KMS-11 (cell line): ENCODE measurements at regions not wholly inside any gene's neighbourhood (a gene's known extent, or its start where the extent isn't known, plus 50 kb on each side); places are given as distances from the start of the nearest gene placed in this dataset.
A peak's percentile ranks its signal among the peaks of the same experiment; 100 is the strongest.

Experiments
- H2AFZ ChIP-seq: fragments of 200-600 bp; sonication (generic); 2 replicates; pipeline ENCODE4 v1.6.1; 2016; ENCODE audit warnings: antibody characterized with exemption, mixed run types, low read depth
- H3K27ac ChIP-seq: fragments of 200-600 bp; sonication (generic); 2 replicates; pipeline ENCODE4 v1.6.1; 2016; ENCODE audit warnings: mild to moderate bottlenecking, mixed run types
- H3K27me3 ChIP-seq: fragments of 200-600 bp; sonication (generic); 2 replicates; pipeline ENCODE4 v1.6.1; 2017; ENCODE audit warnings: mild to moderate bottlenecking, low read depth, mixed run types, moderate library complexity; ENCODE audit not compliant: insufficient read depth
- H3K36me3 ChIP-seq: fragments of 200-600 bp; sonication (generic); 2 replicates; pipeline ENCODE4 v1.6.1; 2017; ENCODE audit warnings: mild to moderate bottlenecking, mixed run types; ENCODE audit not compliant: insufficient read depth
- H3K4me1 ChIP-seq: fragments of 200-600 bp; sonication (generic); 2 replicates; pipeline ENCODE4 v1.6.1; 2016; ENCODE audit warnings: mild to moderate bottlenecking, low read depth, mixed run types; ENCODE audit not compliant: poor library complexity, severe bottlenecking
- H3K4me2 ChIP-seq: fragments of 200-600 bp; sonication (generic); 2 replicates; pipeline ENCODE4 v1.7.0; 2016; ENCODE audit warnings: mild to moderate bottlenecking, mixed run types
- H3K4me3 ChIP-seq: fragments of 200-600 bp; sonication (generic); IDR thresholded peaks from 2 replicates; pipeline ENCODE4 v1.6.1; 2017; ENCODE audit warnings: low read depth, low read length, mixed read lengths; ENCODE audit not compliant: insufficient read depth
- H3K79me2 ChIP-seq: fragments of 200-600 bp; sonication (generic); 2 replicates; pipeline ENCODE4 v1.6.1; 2016; ENCODE audit warnings: low read depth, mixed run types; ENCODE audit not compliant: insufficient read depth
- H3K9ac ChIP-seq: fragments of 200-600 bp; sonication (generic); 2 replicates; pipeline ENCODE4 v1.6.1; 2016; ENCODE audit warnings: mild to moderate bottlenecking, mixed run types
- H4K20me1 ChIP-seq: fragments of 200-600 bp; sonication (generic); 2 replicates; pipeline ENCODE4 v1.6.1; 2016; ENCODE audit warnings: mild to moderate bottlenecking, mixed run types; ENCODE audit not compliant: insufficient read depth
- CTCF ChIP-seq: fragments of 200-600 bp; sonication (generic); conservative IDR thresholded peaks from 2 replicates; pipeline ENCODE4 v1.6.1; 2017; ENCODE audit warnings: low read depth, mild to moderate bottlenecking, antibody characterized with exemption, low read length, moderate library complexity, mixed read lengths

DNA sequence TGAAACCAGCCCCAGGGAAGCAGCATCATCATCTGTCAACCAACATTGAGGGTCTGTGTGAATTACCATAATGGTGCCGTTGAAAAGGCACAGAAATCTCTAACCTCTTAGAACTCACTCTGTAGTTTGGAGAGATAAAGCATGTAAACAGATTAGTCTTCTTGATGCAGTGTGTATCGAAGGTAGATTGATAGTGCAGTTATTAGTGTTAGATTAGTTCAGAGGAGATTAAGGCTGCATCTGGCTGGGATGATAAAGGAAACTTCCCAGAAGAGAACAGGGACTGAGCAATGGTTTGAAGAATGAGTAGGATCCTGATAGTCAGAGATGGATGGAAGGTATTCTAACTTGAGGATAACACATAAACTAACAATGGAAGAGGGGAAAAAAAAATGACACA lies 651.5 kb downstream of the TLE1 start:
- Histone ChIP-seq H3K79me2 (no peaks in the 10 kb centered on the region), H2AFZ (no peak overlapping the region), H3K27me3 (no peaks in the 10 kb centered on the region), H3K27ac (no peak overlapping the region), H3K36me3 (no peaks in the 10 kb centered on the region), H3K4me1 (peaks cover 25% of the 10 kb centered on the region), H3K9ac (no peak overlapping the region), H3K4me2 (no peak overlapping the region), H4K20me1 (no peaks in the 10 kb centered on the region), H3K4me3 (no peak overlapping the region)
- TF ChIP-seq CTCF, result no peak

- H3K36me3 ChIP-seq, result no peaks in the 10 kb centered on the region
- H3K9ac ChIP-seq, result no peak overlapping the region
- no peak overlapping the region for H3K27ac ChIP-seq
- no peaks in the 10 kb centered on the region for H3K27me3 ChIP-seq
- H4K20me1 ChIP-seq, result no peaks in the 10 kb centered on the region
- no peak overlapping the region for H2AFZ ChIP-seq
- H3K79me2 ChIP-seq, result no peaks in the 10 kb centered on the region
- TF ChIP-seq CTCF, result no peak
- H3K4me3 ChIP-seq, result no peak overlapping the region
- H3K4me1 ChIP-seq, result peaks cover 39% of the 10 kb centered on the region
- peak overlapping the region; percentile 45; the same call in 1 of the 2 replicates for H3K4me2 ChIP-seq
These were observed 653.7 kb downstream of the TLE1 start for GRCh38 chr9:81035601-81036000.

DNA sequence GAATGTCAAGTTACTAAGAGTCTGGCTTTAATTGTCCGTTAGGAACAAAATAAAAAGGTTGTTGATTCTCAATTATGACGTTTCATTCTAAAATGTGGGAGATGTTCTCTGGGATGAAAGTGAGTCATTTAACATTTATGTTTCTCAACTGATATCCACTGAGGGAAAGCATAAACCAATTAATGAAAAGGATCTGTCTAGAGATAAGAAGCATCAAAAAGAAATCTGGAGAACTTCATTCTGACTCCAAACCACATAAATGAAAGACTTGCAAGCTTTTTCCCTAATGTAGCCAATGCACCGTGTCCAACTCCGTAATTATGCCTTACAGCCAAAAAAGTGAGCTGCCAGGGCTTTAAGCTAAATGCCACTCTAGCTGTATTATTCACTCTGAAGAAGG lies 654.2 kb downstream of the TLE1 start:
- no peaks in the 10 kb centered on the region for H4K20me1 ChIP-seq
- peak overlapping the region; percentile 45; the same call in 1 of the 2 replicates for H3K4me2 ChIP-seq
- peaks cover 39% of the 10 kb centered on the region for H3K4me1 ChIP-seq
- no peak overlapping the region for H2AFZ ChIP-seq
- H3K27me3 ChIP-seq, result no peaks in the 10 kb centered on the region
- H3K36me3 ChIP-seq, result no peaks in the 10 kb centered on the region
- no peak overlapping the region for H3K4me3 ChIP-seq
- no peak for TF ChIP-seq CTCF
- no peak overlapping the region for H3K27ac ChIP-seq
- H3K9ac ChIP-seq, result no peak overlapping the region
- no peaks in the 10 kb centered on the region for H3K79me2 ChIP-seq

DNA sequence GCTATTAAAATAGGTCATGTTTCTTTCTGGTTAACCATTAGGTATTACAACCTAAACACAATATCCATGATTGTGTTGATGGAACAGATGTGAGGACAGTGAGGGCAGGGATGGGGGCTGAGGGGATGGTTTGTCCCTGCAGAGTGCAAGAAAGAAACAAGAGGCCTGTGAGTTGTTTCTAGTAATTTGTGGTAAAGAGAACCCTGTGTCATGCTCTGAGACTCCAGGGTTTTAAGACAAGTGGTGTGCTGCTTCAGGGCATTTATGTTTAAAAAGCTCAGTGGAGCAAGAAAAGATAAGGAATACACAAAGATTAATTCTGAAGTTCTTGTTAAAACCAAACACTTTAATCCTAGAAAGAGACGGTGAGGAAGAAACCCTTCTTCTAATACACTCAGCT lies 656.5 kb downstream of the TLE1 start:
- H3K4me1 ChIP-seq, result peaks cover 39% of the 10 kb centered on the region
- H4K20me1 ChIP-seq, result no peaks in the 10 kb centered on the region
- peak overlapping the region; percentile 23 for H3K4me2 ChIP-seq
- no peaks in the 10 kb centered on the region for H3K36me3 ChIP-seq
- no peaks in the 10 kb centered on the region for H3K27me3 ChIP-seq
- TF ChIP-seq CTCF, result no peak
- H3K4me3 ChIP-seq, result no peak overlapping the region
- H3K9ac ChIP-seq, result no peak overlapping the region
- H3K27ac ChIP-seq, result peak overlapping the region; percentile 25; the same call in 1 of the 2 replicates
- peak overlapping the region; percentile 1; the same call in 1 of the 2 replicates for H2AFZ ChIP-seq
- H3K79me2 ChIP-seq, result no peaks in the 10 kb centered on the region
